Activated T-helper 2 cell treated with anti-CD3 and anti-CD28 coated beads, Interferon-gamma antibody, Interleukin-2, Interleukin-4, amounts not matched to agents 10 μg/mL and 5 μg/mL and 100 μg/mL, durations not matched to agents 14 hours and 24 hours and 36 hours (primary cell): ENCODE measurements at regions not wholly inside any gene's neighbourhood (a gene's known extent, or its start where the extent isn't known, plus 50 kb on each side); places are given as distances from the start of the nearest gene placed in this dataset.

ENCODE experiments used
- DNase-seq: peaks from one replicate; pipeline ENCODE4 v3.0.0; 2021; ENCODE audit warnings: low spot score
- H3K27ac Mint-ChIP-seq: one replicate; pipeline ENCODE4 v1.8.0; 2021; ENCODE audit warnings: mixed read lengths
- H3K27me3 Mint-ChIP-seq: one replicate; pipeline ENCODE4 v1.8.0; 2021; ENCODE audit warnings: low read depth, mixed read lengths
- H3K36me3 Mint-ChIP-seq: one replicate; pipeline ENCODE4 v1.8.0; 2021; ENCODE audit warnings: low read depth, mixed read lengths
- H3K4me1 Mint-ChIP-seq: one replicate; pipeline ENCODE4 v1.8.0; 2021; ENCODE audit warnings: low read depth, mixed read lengths
- H3K4me3 Mint-ChIP-seq: one replicate; pipeline ENCODE4 v1.8.0; 2021; ENCODE audit warnings: low read depth, mild to moderate bottlenecking, moderate library complexity, mixed read lengths
- H3K9me3 Mint-ChIP-seq: one replicate; pipeline ENCODE4 v1.8.0; 2021; ENCODE audit warnings: mixed read lengths
- intact Hi-C: fragments of 100-400 bp; cut with micrococcal nuclease; formaldehyde crosslinking; loops from one replicate; pipeline ENCODE4 v1.15.1; 2023

DNA sequence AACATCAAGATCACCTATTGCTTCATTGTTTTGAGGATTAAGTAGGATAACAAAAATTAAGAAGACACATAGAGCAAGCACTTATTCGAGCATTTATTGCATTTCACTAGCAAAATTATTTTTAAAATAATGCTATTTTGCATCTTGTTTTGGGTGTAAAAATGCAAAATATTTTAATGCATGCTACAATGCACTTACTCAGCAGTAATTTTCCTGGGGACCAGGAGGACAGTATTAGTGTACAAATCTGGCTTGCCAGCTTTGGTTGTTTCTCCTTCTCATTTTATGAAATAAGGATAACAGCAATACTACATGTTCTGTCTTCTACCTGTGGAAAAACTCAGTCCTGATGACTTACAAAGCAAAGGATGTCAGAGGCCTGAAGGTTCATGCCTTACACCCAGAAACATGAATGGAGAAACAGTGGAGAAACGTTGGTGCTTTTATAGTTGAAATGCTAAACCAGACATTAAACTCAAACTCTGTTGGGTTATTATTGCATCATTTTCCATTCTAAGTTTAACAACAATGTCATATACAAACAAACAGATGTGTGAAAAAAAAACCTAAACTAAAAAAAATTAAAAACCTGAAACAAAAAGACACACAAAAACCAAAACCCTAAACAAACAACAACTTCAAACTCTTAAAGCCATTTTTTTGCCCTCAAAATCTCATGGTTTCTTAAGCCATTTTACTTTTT is 50.2 kb upstream of the ATXN1 start:
- intact Hi-C loops, result no loop called here
- Mint-ChIP-seq H3K27ac (no peak overlapping the region), H3K4me3 (no peak overlapping the region), H3K36me3 (peaks cover 19% of the 10 kb centered on the region), H3K27me3 (peaks cover 13% of the 10 kb centered on the region), H3K9me3 (peaks cover 52% of the 10 kb centered on the region), H3K4me1 (peaks cover 6% of the 10 kb centered on the region)
- no peak for DNase-seq
